SK-N-SH treated with all-trans-retinoic acid at 6 μM for 48 hours (cell line): ENCODE measurements at regions not wholly inside any gene's neighbourhood (a gene's known extent, or its start where the extent isn't known, plus 50 kb on each side); places are given as distances from the start of the nearest gene placed in this dataset.

Experiments
- ARNTL ChIP-seq: fragments of 450-650 bp; formaldehyde crosslinking; IDR thresholded peaks from 2 replicates; pipeline ENCODE4 v1.5.0; 2020; ENCODE audit warnings: low read depth, mild to moderate bottlenecking, moderate library complexity, borderline replicate concordance
- BACH2 ChIP-seq: fragments of 250-450 bp; sonication (Bioruptor Pico); IDR thresholded peaks from 2 replicates; pipeline ENCODE4 v1.9.0; 2021; ENCODE audit warnings: mild to moderate bottlenecking, borderline replicate concordance
- CREB5 ChIP-seq: fragments of 250-450 bp; sonication (Bioruptor Pico); IDR thresholded peaks from 2 replicates; pipeline ENCODE4 v1.5.1; 2020; ENCODE audit warnings: low read depth, mild to moderate bottlenecking, moderate library complexity
- ESRRG ChIP-seq: fragments of 250-450 bp; sonication (Bioruptor Pico); IDR thresholded peaks from 2 replicates; pipeline ENCODE4 v1.6.1; 2021; ENCODE audit warnings: mild to moderate bottlenecking
- OSR1 ChIP-seq: fragments of 250-450 bp; sonication (Bioruptor Pico); IDR thresholded peaks from 2 replicates; pipeline ENCODE4 v1.8.0; 2022; ENCODE audit warnings: moderate library complexity, mild to moderate bottlenecking, inconsistent platforms
- PATZ1 ChIP-seq: fragments of 250-450 bp; sonication (Bioruptor Pico); IDR thresholded peaks from 2 replicates; pipeline ENCODE4 v1.8.0; 2020; ENCODE audit warnings: mild to moderate bottlenecking, moderate library complexity, borderline replicate concordance
- RARB ChIP-seq: fragments of 250-450 bp; sonication (Bioruptor Pico); IDR thresholded peaks from 2 replicates; pipeline ENCODE4 v1.8.0; 2021; ENCODE audit warnings: mild to moderate bottlenecking, moderate library complexity
- SNAI2 ChIP-seq: fragments of 250-450 bp; sonication (Bioruptor Pico); IDR thresholded peaks from 2 replicates; pipeline ENCODE4 v1.5.0; 2020; ENCODE audit warnings: mild to moderate bottlenecking, moderate library complexity
- ZFP3 ChIP-seq: fragments of 250-450 bp; sonication (Bioruptor Pico); IDR thresholded peaks from 2 replicates; pipeline ENCODE4 v1.5.0; 2020; ENCODE audit warnings: mild to moderate bottlenecking, moderate library complexity
- ZNF70 ChIP-seq: fragments of 450-650 bp; formaldehyde crosslinking; IDR thresholded peaks from 2 replicates; pipeline ENCODE4 v1.5.0; 2020; ENCODE audit warnings: mild to moderate bottlenecking, moderate library complexity
- TF ChIP-seq, protein P1 (sequence below): fragments of 250-450 bp; sonication (Bioruptor Pico); IDR thresholded peaks from 2 replicates; pipeline ENCODE4 v1.5.0; 2020; ENCODE audit warnings: mild to moderate bottlenecking, moderate library complexity
- TF ChIP-seq, protein P2 (sequence below): fragments of 250-450 bp; sonication (Bioruptor Pico); IDR thresholded peaks from 2 replicates; pipeline ENCODE4 v1.8.0; 2021; ENCODE audit warnings: low read depth, mild to moderate bottlenecking, moderate library complexity, borderline replicate concordance

DNA sequence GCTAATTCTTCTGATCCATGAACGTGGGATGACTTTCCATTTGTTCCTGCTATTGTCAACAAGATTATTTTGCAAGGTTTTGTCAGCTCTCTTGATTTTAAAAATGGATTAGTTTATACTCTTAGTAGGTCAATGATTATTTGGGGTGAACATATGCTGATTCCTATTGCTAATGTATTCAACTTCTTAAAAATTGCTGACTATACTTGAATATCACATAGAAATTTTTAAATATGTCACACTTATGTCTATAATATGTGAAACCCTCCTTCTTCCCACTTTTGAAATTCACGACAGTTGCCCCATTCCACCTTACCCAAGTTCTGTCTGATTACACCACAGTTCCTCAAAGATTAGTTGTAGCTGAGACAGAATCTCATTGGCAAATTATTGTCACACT lies 465.7 kb upstream of the TENM3 start:
- TF ChIP-seq CREB5 (CRISPR knock-in tag) (no peak), ZNF70 (CRISPR knock-in tag) (no peak), OSR1 (CRISPR knock-in tag) (no peak), RARB (CRISPR knock-in tag) (no peak), ARNTL (no peak), PATZ1 (CRISPR knock-in tag) (no peak), SNAI2 (CRISPR knock-in tag) (no peak), ZFP3 (CRISPR knock-in tag) (no peak), ESRRG (CRISPR knock-in tag) (no peak), BACH2 (CRISPR knock-in tag) (no peak)
- TF ChIP-seq, protein P1, sequence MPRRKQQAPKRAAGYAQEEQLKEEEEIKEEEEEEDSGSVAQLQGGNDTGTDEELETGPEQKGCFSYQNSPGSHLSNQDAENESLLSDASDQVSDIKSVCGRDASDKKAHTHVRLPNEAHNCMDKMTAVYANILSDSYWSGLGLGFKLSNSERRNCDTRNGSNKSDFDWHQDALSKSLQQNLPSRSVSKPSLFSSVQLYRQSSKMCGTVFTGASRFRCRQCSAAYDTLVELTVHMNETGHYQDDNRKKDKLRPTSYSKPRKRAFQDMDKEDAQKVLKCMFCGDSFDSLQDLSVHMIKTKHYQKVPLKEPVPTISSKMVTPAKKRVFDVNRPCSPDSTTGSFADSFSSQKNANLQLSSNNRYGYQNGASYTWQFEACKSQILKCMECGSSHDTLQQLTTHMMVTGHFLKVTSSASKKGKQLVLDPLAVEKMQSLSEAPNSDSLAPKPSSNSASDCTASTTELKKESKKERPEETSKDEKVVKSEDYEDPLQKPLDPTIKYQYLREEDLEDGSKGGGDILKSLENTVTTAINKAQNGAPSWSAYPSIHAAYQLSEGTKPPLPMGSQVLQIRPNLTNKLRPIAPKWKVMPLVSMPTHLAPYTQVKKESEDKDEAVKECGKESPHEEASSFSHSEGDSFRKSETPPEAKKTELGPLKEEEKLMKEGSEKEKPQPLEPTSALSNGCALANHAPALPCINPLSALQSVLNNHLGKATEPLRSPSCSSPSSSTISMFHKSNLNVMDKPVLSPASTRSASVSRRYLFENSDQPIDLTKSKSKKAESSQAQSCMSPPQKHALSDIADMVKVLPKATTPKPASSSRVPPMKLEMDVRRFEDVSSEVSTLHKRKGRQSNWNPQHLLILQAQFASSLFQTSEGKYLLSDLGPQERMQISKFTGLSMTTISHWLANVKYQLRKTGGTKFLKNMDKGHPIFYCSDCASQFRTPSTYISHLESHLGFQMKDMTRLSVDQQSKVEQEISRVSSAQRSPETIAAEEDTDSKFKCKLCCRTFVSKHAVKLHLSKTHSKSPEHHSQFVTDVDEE = no peak
- TF ChIP-seq, protein P2, sequence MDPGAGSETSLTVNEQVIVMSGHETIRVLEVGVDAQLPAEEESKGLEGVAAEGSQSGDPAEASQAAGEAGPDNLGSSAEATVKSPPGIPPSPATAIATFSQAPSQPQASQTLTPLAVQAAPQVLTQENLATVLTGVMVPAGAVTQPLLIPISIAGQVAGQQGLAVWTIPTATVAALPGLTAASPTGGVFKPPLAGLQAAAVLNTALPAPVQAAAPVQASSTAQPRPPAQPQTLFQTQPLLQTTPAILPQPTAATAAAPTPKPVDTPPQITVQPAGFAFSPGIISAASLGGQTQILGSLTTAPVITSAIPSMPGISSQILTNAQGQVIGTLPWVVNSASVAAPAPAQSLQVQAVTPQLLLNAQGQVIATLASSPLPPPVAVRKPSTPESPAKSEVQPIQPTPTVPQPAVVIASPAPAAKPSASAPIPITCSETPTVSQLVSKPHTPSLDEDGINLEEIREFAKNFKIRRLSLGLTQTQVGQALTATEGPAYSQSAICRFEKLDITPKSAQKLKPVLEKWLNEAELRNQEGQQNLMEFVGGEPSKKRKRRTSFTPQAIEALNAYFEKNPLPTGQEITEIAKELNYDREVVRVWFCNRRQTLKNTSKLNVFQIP (CRISPR knock-in tag) = no peak
